ENCODE measurements at regions not wholly inside any gene's neighbourhood (a gene's known extent, or its start where the extent isn't known, plus 50 kb on each side); places are given as distances from the start of the nearest gene placed in this dataset.

- no peak for TF ChIP-seq CTCF (IDR thresholded peaks at IDR 0.05; ENCODE audit: low read depth, low read length)
- TF ChIP-seq POLR2A (IDR thresholded peaks at IDR 0.05; ENCODE audit: extremely low read depth, insufficient read length) = no peak
- TF ChIP-seq MAX (IDR thresholded peaks at IDR 0.05; ENCODE audit: low read depth, low read length) = no peak
These were observed 419.4 kb downstream of the CDH11 start for GRCh38 chr16:64702415-64702814.
